ENCODE measurements at regions not wholly inside any gene's neighbourhood (a gene's known extent, or its start where the extent isn't known, plus 50 kb on each side); places are given as distances from the start of the nearest gene placed in this dataset.

DNA sequence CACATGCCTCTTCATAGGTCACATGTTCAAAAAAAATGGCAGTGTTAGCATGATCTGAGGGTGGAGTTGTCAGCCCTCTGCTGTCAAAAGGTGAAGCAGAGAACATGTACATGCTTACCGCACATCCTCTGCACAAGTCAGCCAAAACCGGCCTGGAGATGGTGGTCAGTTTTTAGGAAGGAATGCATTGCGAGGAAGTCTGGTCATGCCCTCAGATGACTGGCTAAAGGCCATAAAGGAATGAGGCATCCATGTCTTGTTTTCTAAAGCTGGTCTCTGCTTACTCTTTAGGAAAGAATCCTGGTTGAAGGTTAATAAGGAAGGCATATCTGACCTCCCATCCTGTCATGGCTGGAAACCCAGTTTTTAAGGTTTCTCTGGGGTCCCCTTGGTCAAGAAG, 292.0 kb upstream of the CCDC54 start:
- no peaks in the 10 kb centered on the region for H3K36me3 ChIP-seq (ENCODE audit: control insufficient read depth, insufficient read depth, low read length)
- peaks cover 0 to 3% (median 0%) of the 10 kb centered on the region in 7 donors for H3K9me3 Mint-ChIP-seq
- no peaks in the 10 kb centered on the region for H3K4me1 Mint-ChIP-seq
- ATAC-seq (ENCODE audit: low read depth in 2 of 2) (no peak), DNase-seq (no peak)
- no peak overlapping the region for H3K4me3 ChIP-seq (ENCODE audit: low read depth, low read length)
- H3K27me3 ChIP-seq (ENCODE audit: control insufficient read depth, insufficient read depth, low read length) = no peaks in the 10 kb centered on the region
- H3K36me3 Mint-ChIP-seq = no peaks in the 10 kb centered on the region
- no peaks in the 10 kb centered on the region for H3K4me1 ChIP-seq (ENCODE audit: control insufficient read depth, insufficient read depth, low read length, poor library complexity, severe bottlenecking)
- H3K27ac Mint-ChIP-seq = no peak overlapping the region
- peaks cover 4% of the 10 kb centered on the region for H3K27me3 Mint-ChIP-seq
- H3K27ac ChIP-seq (ENCODE audit: insufficient read depth, low read length, poor library complexity, severe bottlenecking) = no peak overlapping the region
- H3K4me3 Mint-ChIP-seq = no peak overlapping the region
- no peaks in the 10 kb centered on the region for H3K9me3 ChIP-seq (ENCODE audit: control insufficient read depth in 2 of 2, low read length in 2 of 2)

DNA sequence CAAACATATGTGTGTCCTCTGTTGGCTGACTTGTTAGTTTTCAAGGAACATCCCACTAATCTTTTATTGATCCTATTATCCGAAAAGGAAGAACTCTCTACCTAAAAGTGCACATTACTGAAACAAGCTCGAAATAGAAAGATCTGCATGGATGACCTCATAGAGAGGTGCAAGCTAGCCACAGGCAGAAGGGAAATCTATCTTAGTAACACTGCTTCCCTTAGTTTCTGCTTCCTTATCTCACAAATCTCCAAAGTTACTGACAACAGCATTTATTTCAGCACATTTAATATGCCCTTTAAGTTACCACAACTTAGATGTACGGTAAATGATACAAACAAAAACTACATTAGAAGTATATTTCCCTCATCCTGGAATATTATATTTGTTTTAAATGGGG, 285.1 kb upstream of the CCDC54 start:
- ATAC-seq (ENCODE audit: low read depth in 2 of 2) = no peak

DNA sequence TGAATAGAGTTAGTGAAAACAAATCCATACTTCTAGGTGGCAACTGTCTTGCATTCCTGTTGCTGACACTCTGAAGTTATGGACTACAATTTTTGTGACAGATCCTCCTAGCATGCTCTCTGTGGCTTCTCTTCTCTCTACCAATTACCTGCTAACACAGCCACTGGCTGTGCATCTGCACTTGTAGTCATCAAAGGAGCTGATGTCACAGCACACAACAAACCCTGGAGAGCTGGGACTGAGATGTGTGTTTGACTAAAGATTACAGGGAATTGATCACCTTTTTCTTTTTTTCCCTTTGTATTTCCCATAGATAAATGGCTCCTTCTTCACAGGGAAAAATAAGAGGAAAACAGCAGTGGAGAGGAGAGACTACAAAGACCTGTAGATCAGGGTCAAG, 278.4 kb upstream of the CCDC54 start:
- DNase-seq (no peak), ATAC-seq (ENCODE audit: low read depth in 2 of 2) (no peak)
- peaks cover 0 to 10% (median 2%) of the 10 kb centered on the region in 7 donors for H3K9me3 Mint-ChIP-seq
- H3K4me3 Mint-ChIP-seq = no peak overlapping the region
- Histone ChIP-seq H3K27me3 (ENCODE audit: control insufficient read depth, insufficient read depth, low read length) (no peaks in the 10 kb centered on the region), H3K27ac (ENCODE audit: insufficient read depth, low read length, poor library complexity, severe bottlenecking) (no peak overlapping the region), H3K4me3 (ENCODE audit: low read depth, low read length) (no peak overlapping the region), H3K9me3 (ENCODE audit: control insufficient read depth in 2 of 2, low read length in 2 of 2) (no peaks in the 10 kb centered on the region), H3K36me3 (ENCODE audit: control insufficient read depth, insufficient read depth, low read length) (no peaks in the 10 kb centered on the region), H3K4me1 (ENCODE audit: control insufficient read depth, insufficient read depth, low read length, poor library complexity, severe bottlenecking) (no peaks in the 10 kb centered on the region)
- no peaks in the 10 kb centered on the region for H3K27me3 Mint-ChIP-seq
- no peaks in the 10 kb centered on the region for H3K36me3 Mint-ChIP-seq
- H3K4me1 Mint-ChIP-seq = no peaks in the 10 kb centered on the region
- no peak overlapping the region for H3K27ac Mint-ChIP-seq

More for the DNA sequence above, 285.1 kb upstream of the CCDC54 start:
- H3K27me3 ChIP-seq (ENCODE audit: control insufficient read depth, insufficient read depth, low read length) = no peaks in the 10 kb centered on the region
- no peaks in the 10 kb centered on the region for H3K36me3 ChIP-seq (ENCODE audit: control insufficient read depth, insufficient read depth, low read length)
- H3K4me1 Mint-ChIP-seq = no peaks in the 10 kb centered on the region
- peaks cover 0 to 2% (median 0%) of the 10 kb centered on the region in 7 donors for H3K9me3 Mint-ChIP-seq
- no peaks in the 10 kb centered on the region for H3K4me1 ChIP-seq (ENCODE audit: control insufficient read depth, insufficient read depth, low read length, poor library complexity, severe bottlenecking)
- no peaks in the 10 kb centered on the region for H3K36me3 Mint-ChIP-seq
- H3K27ac Mint-ChIP-seq = no peak overlapping the region
- DNase-seq = no peak
- H3K27me3 Mint-ChIP-seq = peaks cover 9% of the 10 kb centered on the region
- H3K4me3 ChIP-seq (ENCODE audit: low read depth, low read length) = no peak overlapping the region
- H3K9me3 ChIP-seq (ENCODE audit: control insufficient read depth in 2 of 2, low read length in 2 of 2) = no peaks in the 10 kb centered on the region
- H3K27ac ChIP-seq (ENCODE audit: insufficient read depth, low read length, poor library complexity, severe bottlenecking) = no peak overlapping the region
- H3K4me3 Mint-ChIP-seq = no peak overlapping the region

GRCh38 chr3:107100137-107100536, 277.1 kb upstream of the CCDC54 start:
- no peak overlapping the region for H3K4me3 ChIP-seq (ENCODE audit: low read depth, low read length)
- Mint-ChIP-seq H3K9me3 (peaks cover 0 to 11% (median 2%) of the 10 kb centered on the region in 7 donors), H3K4me3 (no peak overlapping the region), H3K4me1 (no peaks in the 10 kb centered on the region), H3K36me3 (no peaks in the 10 kb centered on the region), H3K27me3 (no peaks in the 10 kb centered on the region), H3K27ac (no peak overlapping the region)
- H3K27ac ChIP-seq (ENCODE audit: insufficient read depth, low read length, poor library complexity, severe bottlenecking) = no peak overlapping the region
- H3K36me3 ChIP-seq (ENCODE audit: control insufficient read depth, insufficient read depth, low read length) = no peaks in the 10 kb centered on the region
- H3K27me3 ChIP-seq (ENCODE audit: control insufficient read depth, insufficient read depth, low read length) = no peaks in the 10 kb centered on the region
- H3K4me1 ChIP-seq (ENCODE audit: control insufficient read depth, insufficient read depth, low read length, poor library complexity, severe bottlenecking) = no peaks in the 10 kb centered on the region
- no peaks in the 10 kb centered on the region for H3K9me3 ChIP-seq (ENCODE audit: control insufficient read depth in 2 of 2, low read length in 2 of 2)
- DNase-seq = no peak
- no peak for ATAC-seq (ENCODE audit: low read depth in 2 of 2)

DNA sequence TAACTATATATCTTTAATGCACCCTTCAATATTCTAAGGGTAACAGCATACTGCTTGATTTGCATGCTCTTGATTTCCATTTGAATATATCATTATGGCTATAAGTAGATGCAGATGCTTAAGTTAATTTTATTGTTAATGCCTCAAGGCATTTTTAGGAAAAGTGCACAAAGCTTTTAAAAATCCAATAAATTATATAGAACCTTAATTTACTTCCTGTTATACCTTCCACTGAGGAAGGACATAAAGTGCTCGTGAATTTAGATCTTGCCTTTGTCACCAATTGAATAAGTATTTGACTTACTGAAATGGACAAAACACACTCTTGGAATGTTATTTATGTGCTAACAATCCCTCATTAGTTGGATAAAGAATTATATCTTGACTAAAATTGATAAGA, 276.7 kb upstream of the CCDC54 start:
- peaks cover 0 to 11% (median 2%) of the 10 kb centered on the region in 7 donors for H3K9me3 Mint-ChIP-seq

GRCh38 chr3:107103786-107104185, 273.5 kb upstream of the CCDC54 start:
- no peaks in the 10 kb centered on the region for H3K9me3 ChIP-seq (ENCODE audit: control insufficient read depth in 2 of 2, low read length in 2 of 2)
- H3K4me1 Mint-ChIP-seq = no peaks in the 10 kb centered on the region
- H3K4me1 ChIP-seq (ENCODE audit: control insufficient read depth, insufficient read depth, low read length, poor library complexity, severe bottlenecking) = no peaks in the 10 kb centered on the region
- no peaks in the 10 kb centered on the region for H3K27me3 ChIP-seq (ENCODE audit: control insufficient read depth, insufficient read depth, low read length)
- no peak for ATAC-seq (ENCODE audit: low read depth in 2 of 2)
- no peaks in the 10 kb centered on the region for H3K36me3 ChIP-seq (ENCODE audit: control insufficient read depth, insufficient read depth, low read length)
- no peaks in the 10 kb centered on the region for H3K36me3 Mint-ChIP-seq
- DNase-seq = no peak
- no peak overlapping the region for H3K4me3 Mint-ChIP-seq
- no peak overlapping the region for H3K27ac ChIP-seq (ENCODE audit: insufficient read depth, low read length, poor library complexity, severe bottlenecking)
- H3K27ac Mint-ChIP-seq = no peak overlapping the region
- H3K27me3 Mint-ChIP-seq = no peaks in the 10 kb centered on the region
- no peak overlapping the region for H3K4me3 ChIP-seq (ENCODE audit: low read depth, low read length)
- H3K9me3 Mint-ChIP-seq = peaks cover 0 to 10% (median 3%) of the 10 kb centered on the region in 7 donors

More for the DNA sequence above, 276.7 kb upstream of the CCDC54 start:
- H3K4me3 ChIP-seq (ENCODE audit: low read depth, low read length) = no peak overlapping the region
- H3K4me1 ChIP-seq (ENCODE audit: control insufficient read depth, insufficient read depth, low read length, poor library complexity, severe bottlenecking) = no peaks in the 10 kb centered on the region
- DNase-seq = no peak
- Mint-ChIP-seq H3K4me1 (no peaks in the 10 kb centered on the region), H3K27ac (no peak overlapping the region), H3K27me3 (no peaks in the 10 kb centered on the region), H3K4me3 (no peak overlapping the region), H3K36me3 (no peaks in the 10 kb centered on the region)
- H3K36me3 ChIP-seq (ENCODE audit: control insufficient read depth, insufficient read depth, low read length) = no peaks in the 10 kb centered on the region
- ATAC-seq (ENCODE audit: low read depth in 2 of 2) = no peak
- H3K27ac ChIP-seq (ENCODE audit: insufficient read depth, low read length, poor library complexity, severe bottlenecking) = no peak overlapping the region
- no peaks in the 10 kb centered on the region for H3K9me3 ChIP-seq (ENCODE audit: control insufficient read depth in 2 of 2, low read length in 2 of 2)
- H3K27me3 ChIP-seq (ENCODE audit: control insufficient read depth, insufficient read depth, low read length) = no peaks in the 10 kb centered on the region

DNA sequence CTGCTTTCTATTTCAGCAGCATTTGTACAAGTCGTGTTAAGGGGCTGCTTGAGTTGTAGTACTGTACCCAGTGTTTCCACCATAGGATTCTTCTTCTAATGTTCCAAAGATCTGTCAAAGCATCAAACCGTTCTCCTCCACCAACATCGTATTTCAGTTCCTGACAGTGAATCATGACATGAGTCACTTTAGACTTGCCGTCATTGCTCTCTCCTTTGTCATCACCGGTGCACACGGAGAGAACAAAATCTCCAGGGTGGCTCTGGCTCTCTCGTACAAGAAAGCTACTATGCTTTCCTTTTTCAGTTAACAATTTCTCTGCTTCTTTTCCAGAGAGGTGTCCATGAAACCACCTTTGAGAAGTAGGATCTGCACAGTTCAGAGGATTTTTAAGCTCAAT, 270.9 kb upstream of the CCDC54 start:
- Histone ChIP-seq H3K27me3 (ENCODE audit: control insufficient read depth, insufficient read depth, low read length) (peaks cover 2% of the 10 kb centered on the region), H3K4me1 (ENCODE audit: control insufficient read depth, insufficient read depth, low read length, poor library complexity, severe bottlenecking) (no peaks in the 10 kb centered on the region), H3K9me3 (ENCODE audit: control insufficient read depth in 2 of 2, low read length in 2 of 2) (no peaks in the 10 kb centered on the region), H3K27ac (ENCODE audit: insufficient read depth, low read length, poor library complexity, severe bottlenecking) (no peak overlapping the region), H3K36me3 (ENCODE audit: control insufficient read depth, insufficient read depth, low read length) (no peaks in the 10 kb centered on the region), H3K4me3 (ENCODE audit: low read depth, low read length) (no peak overlapping the region)
- H3K27ac Mint-ChIP-seq = no peak overlapping the region
- no peaks in the 10 kb centered on the region for H3K27me3 Mint-ChIP-seq
- no peak for DNase-seq
- H3K4me1 Mint-ChIP-seq = no peaks in the 10 kb centered on the region
- H3K36me3 Mint-ChIP-seq = no peaks in the 10 kb centered on the region
- ATAC-seq (ENCODE audit: low read depth in 2 of 2) = no peak
- peaks cover 0 to 8% (median 3%) of the 10 kb centered on the region in 7 donors for H3K9me3 Mint-ChIP-seq
- no peak overlapping the region for H3K4me3 Mint-ChIP-seq

- Mint-ChIP-seq H3K27ac (no peak overlapping the region), H3K9me3 (peaks cover 0 to 8% (median 3%) of the 10 kb centered on the region in 7 donors), H3K36me3 (no peaks in the 10 kb centered on the region), H3K27me3 (no peaks in the 10 kb centered on the region), H3K4me3 (no peak overlapping the region), H3K4me1 (no peaks in the 10 kb centered on the region)
- DNase-seq (no peak), ATAC-seq (ENCODE audit: low read depth in 2 of 2) (no peak)
- no peak overlapping the region for H3K27ac ChIP-seq (ENCODE audit: insufficient read depth, low read length, poor library complexity, severe bottlenecking)
- no peaks in the 10 kb centered on the region for H3K9me3 ChIP-seq (ENCODE audit: control insufficient read depth in 2 of 2, low read length in 2 of 2)
- no peaks in the 10 kb centered on the region for H3K4me1 ChIP-seq (ENCODE audit: control insufficient read depth, insufficient read depth, low read length, poor library complexity, severe bottlenecking)
- no peak overlapping the region for H3K4me3 ChIP-seq (ENCODE audit: low read depth, low read length)
- H3K36me3 ChIP-seq (ENCODE audit: control insufficient read depth, insufficient read depth, low read length) = no peaks in the 10 kb centered on the region
- peaks cover 2% of the 10 kb centered on the region for H3K27me3 ChIP-seq (ENCODE audit: control insufficient read depth, insufficient read depth, low read length)
These were observed 270.3 kb upstream of the CCDC54 start for GRCh38 chr3:107106907-107107306.
